Stomach smooth muscle (tissue), 2 donors: ENCODE measurements at regions not wholly inside any gene's neighbourhood (a gene's known extent, or its start where the extent isn't known, plus 50 kb on each side); places are given as distances from the start of the nearest gene placed in this dataset.

Source experiments
- H3K27ac ChIP-seq: one replicate; pipeline ENCODE4 v1.7.0; 2013; ENCODE audit warnings: mild to moderate bottlenecking, low read length, inconsistent platforms
- H3K27me3 ChIP-seq, 2 donors: one replicate each; pipeline ENCODE4 v1.7.0; 2013; ENCODE audit warnings: low read length in 2 of 2; ENCODE audit not compliant: insufficient read depth in 2 of 2, control insufficient read depth in 1 of 2
- H3K36me3 ChIP-seq, 2 donors: one replicate each; pipeline ENCODE4 v1.7.0; 2013; ENCODE audit warnings: low read length in 2 of 2; ENCODE audit not compliant: control insufficient read depth in 2 of 2, insufficient read depth in 2 of 2
- H3K4me1 ChIP-seq: one replicate; pipeline ENCODE4 v1.7.0; 2013; ENCODE audit warnings: low read length; ENCODE audit not compliant: control insufficient read depth, insufficient read depth
- H3K4me3 ChIP-seq, 2 donors: one replicate each; pipeline ENCODE4 v1.7.0; 2013; ENCODE audit warnings: low read length in 2 of 2
- H3K9ac ChIP-seq, 2 donors: one replicate each; pipeline ENCODE4 v1.7.0; 2013; ENCODE audit warnings: low read length in 2 of 2, mild to moderate bottlenecking in 1 of 2
- H3K9me3 ChIP-seq, 2 donors: one replicate each; pipeline ENCODE4 v1.7.0; 2013; ENCODE audit warnings: low read length in 2 of 2; ENCODE audit not compliant: control insufficient read depth in 2 of 2
- donor health status: healthy.
- donor health status: Pancreatic carcinoma.

DNA sequence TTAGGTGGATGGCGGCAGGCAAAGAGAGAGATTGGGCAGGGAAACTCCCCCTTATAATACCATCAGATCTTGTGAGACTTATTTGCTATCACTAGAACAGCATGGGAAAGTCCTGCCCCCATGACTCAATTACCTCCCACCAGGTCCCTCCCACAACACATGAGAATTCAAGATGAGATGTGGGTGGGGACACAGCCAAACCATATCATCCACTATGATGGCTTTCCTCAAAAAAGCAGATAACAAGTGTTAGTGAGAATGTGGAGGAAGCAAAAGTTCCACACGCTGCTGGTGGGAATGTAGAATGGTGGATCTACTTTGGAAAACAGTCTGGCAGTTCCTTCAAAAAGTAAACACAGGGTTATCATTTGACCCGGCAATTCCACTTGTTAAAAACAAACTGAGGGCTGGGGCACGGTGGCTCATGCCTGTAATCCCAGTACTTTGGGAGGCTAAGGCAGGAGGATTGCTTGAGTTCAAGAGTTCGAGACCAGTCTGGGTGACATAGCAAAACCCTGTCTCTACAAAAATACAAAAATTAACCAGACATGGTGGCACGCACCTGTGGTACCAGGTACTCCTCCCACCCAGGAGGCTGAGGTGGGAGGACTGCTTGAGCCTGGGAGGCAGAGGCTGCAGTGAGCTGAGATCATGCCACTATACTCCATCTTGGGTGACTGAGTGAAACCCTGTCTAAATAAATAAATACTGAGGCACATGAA is 161.4 kb upstream of the EEPD1 start:
- Histone ChIP-seq H3K36me3 (no peaks in the 10 kb centered on the region), H3K27ac (no peak overlapping the region), H3K4me3 (no peak overlapping the region), H3K9me3 (no peaks in the 10 kb centered on the region), H3K4me1 (peaks cover 6% of the 10 kb centered on the region), H3K9ac (no peak overlapping the region), H3K27me3 (no peaks in the 10 kb centered on the region)

DNA sequence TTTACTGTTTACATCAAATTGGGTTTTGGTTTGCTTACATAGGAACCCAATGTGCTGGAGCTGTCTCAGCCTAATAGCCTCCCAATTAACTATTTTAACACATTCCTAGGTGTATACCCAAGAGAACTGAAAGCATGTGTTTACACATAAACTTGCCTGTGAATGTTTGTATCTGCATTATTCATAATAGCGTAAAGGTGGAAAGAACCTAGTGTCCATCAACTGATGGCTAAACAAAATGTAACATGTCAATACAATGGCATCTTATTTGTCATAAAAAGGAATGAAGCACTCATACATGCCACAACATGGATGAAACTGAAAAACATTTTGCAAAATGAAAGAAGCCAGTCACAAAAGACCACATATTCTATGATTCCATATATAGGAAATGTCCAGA is 160.6 kb upstream of the EEPD1 start:
- Histone ChIP-seq H3K4me1 (peaks cover 6% of the 10 kb centered on the region), H3K9ac (no peak overlapping the region), H3K27me3 (no peaks in the 10 kb centered on the region), H3K4me3 (no peak overlapping the region), H3K27ac (no peak overlapping the region), H3K36me3 (no peaks in the 10 kb centered on the region), H3K9me3 (no peaks in the 10 kb centered on the region)

GRCh38 chr7:35993113-35993512 is 159.9 kb upstream of the EEPD1 start:
- H3K4me3 ChIP-seq = no peak overlapping the region
- H3K27ac ChIP-seq = no peak overlapping the region
- peaks cover 6% of the 10 kb centered on the region for H3K4me1 ChIP-seq
- no peaks in the 10 kb centered on the region for H3K9me3 ChIP-seq
- no peaks in the 10 kb centered on the region for H3K27me3 ChIP-seq
- no peaks in the 10 kb centered on the region for H3K36me3 ChIP-seq
- H3K9ac ChIP-seq = no peak overlapping the region

DNA sequence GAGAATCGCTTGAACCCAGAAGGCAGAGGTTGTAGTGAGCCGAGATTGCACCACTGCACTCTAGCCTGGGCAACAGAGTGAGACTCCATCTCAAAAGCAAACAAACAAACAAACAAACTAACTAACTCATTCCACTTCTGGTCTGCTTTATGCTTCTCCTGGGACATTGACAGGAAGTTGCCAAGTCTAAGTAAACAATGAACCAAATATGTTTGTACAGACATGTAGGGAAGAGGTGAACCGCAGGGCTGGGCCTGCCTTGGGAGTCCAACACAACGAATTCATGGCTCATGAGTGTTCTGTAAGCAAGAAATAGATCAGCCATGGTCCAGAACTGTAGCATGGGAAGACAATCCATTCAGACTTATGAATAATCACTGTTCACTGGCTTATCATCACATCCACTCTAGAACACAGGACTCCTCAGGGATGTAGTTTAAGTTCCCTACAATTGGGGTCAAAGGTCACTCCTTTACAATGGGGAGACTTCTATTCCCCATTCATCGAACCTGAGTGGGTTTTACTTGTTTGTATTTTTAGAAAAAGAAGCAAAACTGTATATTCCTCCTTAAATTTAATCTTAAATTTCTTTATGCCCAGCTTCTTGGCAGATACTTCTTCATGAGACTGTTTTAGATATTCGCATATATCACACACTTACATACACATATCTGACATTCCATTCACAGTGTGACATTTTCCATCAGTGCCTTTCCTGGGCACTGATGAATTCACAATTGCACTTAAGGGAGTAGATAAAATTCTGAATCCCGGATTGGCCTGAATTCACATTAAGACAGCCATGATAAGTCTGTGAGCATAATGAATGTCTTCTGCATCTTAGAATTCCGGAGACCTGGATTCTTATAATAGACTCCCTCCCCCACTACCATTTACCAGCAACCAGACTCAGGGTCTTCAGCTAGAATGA is 159.1 kb upstream of the EEPD1 start:
- no peak overlapping the region for H3K9ac ChIP-seq
- H3K4me3 ChIP-seq = no peak overlapping the region
- H3K4me1 ChIP-seq = peaks cover 4% of the 10 kb centered on the region
- H3K9me3 ChIP-seq = no peaks in the 10 kb centered on the region
- H3K27me3 ChIP-seq = no peaks in the 10 kb centered on the region
- H3K27ac ChIP-seq = no peak overlapping the region
- H3K36me3 ChIP-seq = no peaks in the 10 kb centered on the region

DNA sequence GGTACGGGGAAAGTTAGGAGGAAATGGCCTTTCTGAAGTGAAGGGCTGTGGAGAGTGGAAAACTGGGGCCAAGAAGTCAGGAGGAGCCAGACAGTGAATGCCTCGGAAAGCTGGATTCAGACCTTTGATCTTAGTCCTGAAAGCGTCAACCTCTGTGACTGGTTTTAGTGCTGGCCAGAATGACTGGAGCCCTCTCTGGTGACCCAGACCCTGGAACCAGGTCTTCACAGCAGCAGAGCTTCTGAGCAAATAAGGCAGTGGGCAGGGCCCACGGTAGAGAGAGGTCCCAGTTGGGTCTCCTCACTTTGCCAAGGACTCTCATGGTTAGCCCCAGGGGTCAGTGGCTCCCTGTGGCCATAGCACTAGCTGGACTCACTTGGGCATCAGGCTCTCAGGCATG is 157.7 kb upstream of the EEPD1 start:
- Histone ChIP-seq H3K36me3 (no peaks in the 10 kb centered on the region), H3K4me1 (no peaks in the 10 kb centered on the region), H3K9me3 (no peaks in the 10 kb centered on the region), H3K27ac (no peak overlapping the region), H3K4me3 (no peak overlapping the region), H3K9ac (no peak overlapping the region), H3K27me3 (no peaks in the 10 kb centered on the region)

DNA sequence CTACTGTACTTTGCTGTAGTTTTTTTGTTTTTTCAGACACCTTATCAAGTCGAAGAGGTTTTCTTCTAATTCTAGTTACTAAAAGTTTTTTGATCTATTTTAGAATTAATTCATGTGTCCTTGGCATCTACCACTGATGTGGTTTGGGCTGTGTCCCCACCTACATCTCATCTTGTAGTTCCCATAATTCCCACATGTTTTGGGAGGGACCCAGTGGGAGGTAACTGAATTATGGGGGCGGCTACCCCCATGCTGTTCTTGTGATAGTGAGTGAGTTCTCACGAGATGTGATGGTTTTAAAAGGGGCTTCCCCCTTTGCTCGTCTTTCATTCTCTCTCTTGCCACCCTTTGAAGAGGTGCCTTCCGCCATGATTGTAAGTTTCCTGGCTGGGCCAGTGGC is 154.6 kb upstream of the EEPD1 start:
- H3K27me3 ChIP-seq = no peaks in the 10 kb centered on the region
- H3K4me1 ChIP-seq = no peaks in the 10 kb centered on the region
- H3K27ac ChIP-seq = no peak overlapping the region
- no peak overlapping the region for H3K9ac ChIP-seq
- no peaks in the 10 kb centered on the region for H3K36me3 ChIP-seq
- H3K9me3 ChIP-seq = no peaks in the 10 kb centered on the region
- no peak overlapping the region for H3K4me3 ChIP-seq

DNA sequence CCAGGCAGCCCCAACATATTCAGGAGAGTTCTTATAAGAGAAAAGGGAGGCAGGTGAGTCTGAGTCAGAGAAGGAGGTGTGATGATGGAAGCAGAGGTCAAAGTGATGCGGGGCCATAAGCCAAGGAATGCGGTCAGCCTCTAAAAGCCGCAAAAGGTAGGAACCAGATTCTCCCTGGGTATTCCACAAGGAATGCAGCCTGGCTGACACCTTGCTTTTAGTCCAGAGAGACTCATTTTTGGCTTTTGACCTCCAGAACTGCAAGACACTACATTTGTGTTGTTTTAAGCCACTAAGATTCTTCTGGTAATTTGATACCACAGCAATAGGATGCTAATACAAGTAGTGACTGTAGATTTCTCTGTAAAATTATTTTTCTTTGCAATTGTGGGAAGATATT is 151.5 kb upstream of the EEPD1 start:
- Histone ChIP-seq H3K36me3 (no peaks in the 10 kb centered on the region), H3K9ac (no peak overlapping the region), H3K9me3 (no peaks in the 10 kb centered on the region), H3K27ac (no peak overlapping the region), H3K27me3 (no peaks in the 10 kb centered on the region), H3K4me3 (no peak overlapping the region), H3K4me1 (no peaks in the 10 kb centered on the region)

- Histone ChIP-seq H3K36me3 (no peaks in the 10 kb centered on the region), H3K4me3 (no peak overlapping the region), H3K9me3 (no peaks in the 10 kb centered on the region), H3K27me3 (no peaks in the 10 kb centered on the region), H3K9ac (no peak overlapping the region), H3K27ac (no peak overlapping the region), H3K4me1 (no peaks in the 10 kb centered on the region)
Measured at GRCh38 chr7:36002900-36003299, 150.2 kb upstream of the EEPD1 start.

GRCh38 chr7:36003343-36003742 is 149.7 kb upstream of the EEPD1 start:
- Histone ChIP-seq H3K9me3 (no peaks in the 10 kb centered on the region), H3K9ac (no peak overlapping the region), H3K36me3 (no peaks in the 10 kb centered on the region), H3K4me1 (no peaks in the 10 kb centered on the region), H3K27ac (no peak overlapping the region), H3K4me3 (no peak overlapping the region), H3K27me3 (no peaks in the 10 kb centered on the region)

DNA sequence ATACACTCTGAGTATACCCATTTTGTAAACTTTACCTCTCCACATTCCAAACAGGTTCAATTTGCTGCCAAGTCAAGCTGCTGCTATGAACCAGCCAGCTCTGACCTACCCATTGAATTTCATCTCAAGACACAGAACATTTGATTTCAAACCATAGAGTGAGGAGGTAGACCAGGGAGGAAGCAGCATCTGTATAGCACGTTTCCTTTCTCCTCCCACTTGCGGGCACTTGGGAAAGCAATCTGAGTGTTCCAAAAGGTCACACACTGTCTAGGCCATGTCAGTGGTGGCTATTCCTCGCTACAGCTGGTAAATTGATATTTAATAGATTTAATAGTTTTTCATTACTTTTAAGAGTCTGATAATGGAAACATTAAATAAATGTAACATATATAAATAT is 147.8 kb upstream of the EEPD1 start:
- Histone ChIP-seq H3K4me1 (no peaks in the 10 kb centered on the region), H3K9ac (no peak overlapping the region), H3K4me3 (no peak overlapping the region), H3K27me3 (no peaks in the 10 kb centered on the region), H3K27ac (no peak overlapping the region), H3K9me3 (no peaks in the 10 kb centered on the region), H3K36me3 (no peaks in the 10 kb centered on the region)

DNA sequence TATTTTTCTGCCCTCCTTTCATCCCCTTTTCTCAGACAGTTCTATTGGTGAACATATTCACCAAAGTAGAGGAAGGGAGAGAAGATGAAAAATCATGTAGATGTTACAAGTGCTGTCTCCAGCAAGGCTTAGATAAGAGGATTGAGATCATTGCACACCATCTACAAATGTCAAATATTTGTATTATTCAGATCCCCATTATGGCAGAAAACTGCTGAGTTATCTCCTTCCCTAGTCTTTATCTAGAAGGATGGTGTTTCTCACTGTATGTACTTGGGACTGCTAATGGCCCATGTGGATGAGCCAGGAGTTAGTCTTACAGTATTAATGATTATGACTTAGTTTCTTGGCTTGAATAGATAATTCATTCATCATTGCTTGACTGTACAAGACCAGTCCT is 147.2 kb upstream of the EEPD1 start:
- H3K27ac ChIP-seq = no peak overlapping the region

More for the DNA sequence above, 147.2 kb upstream of the EEPD1 start:
- H3K27me3 ChIP-seq = no peaks in the 10 kb centered on the region
- H3K9ac ChIP-seq = no peak overlapping the region
- H3K4me1 ChIP-seq = no peaks in the 10 kb centered on the region
- no peak overlapping the region for H3K4me3 ChIP-seq
- H3K36me3 ChIP-seq = no peaks in the 10 kb centered on the region
- no peaks in the 10 kb centered on the region for H3K9me3 ChIP-seq
